CD4-positive, alpha-beta T cell (primary cell): ENCODE measurements at regions not wholly inside any gene's neighbourhood (a gene's known extent, or its start where the extent isn't known, plus 50 kb on each side); places are given as distances from the start of the nearest gene placed in this dataset.

Source experiments
- ATAC-seq: fragments of 200-7000 bp; cut with Tn5 transposase; one replicate; pipeline ENCODE4 v1.10.0; 2022; ENCODE audit warnings: mild to moderate bottlenecking; ENCODE audit not compliant: poor library complexity
- CTCF ChIA-PET: fragments of 350-600 bp; sonication (Branson Sonifier 250); formaldehyde crosslinking; loops from one replicate; lab custom pipeline; 2021; ENCODE audit warnings: antibody characterized with exemption, inconsistent platforms; lab: Charles Lee
- POLR2A ChIA-PET: fragments of 350-600 bp; sonication (Branson Sonifier 250); formaldehyde crosslinking; loops from one replicate; lab custom pipeline; 2021; ENCODE audit warnings: antibody characterized with exemption, inconsistent platforms; lab: Charles Lee
- DNase-seq, 14 experiments: peaks; one replicate each; pipeline ENCODE4 v3.0.0-alpha.2; 2013 to 2020; ENCODE audit warnings: mixed read lengths in 2 of 14
- H3K27ac ChIP-seq, 2 donors: one replicate each; pipeline versions ENCODE4 v1.5.1 to v1.7.0; 2013; ENCODE audit warnings: low read length in 2 of 2, low read depth in 1 of 2, mild to moderate bottlenecking in 1 of 2
- H3K27me3 ChIP-seq, 2 experiments: 1 replicate in 1 of 2; 2 replicates in 1 of 2; pipeline versions ENCODE4 v1.6.1 to v1.7.0; 2013; ENCODE audit warnings: low read length in 2 of 2, control low read depth in 1 of 2, mild to moderate bottlenecking in 1 of 2, moderate library complexity in 1 of 2; ENCODE audit not compliant: insufficient read depth in 2 of 2, control insufficient read depth in 1 of 2
- H3K36me3 ChIP-seq: one replicate; pipeline ENCODE4 v1.6.1; 2013; ENCODE audit warnings: low read length, control low read depth; ENCODE audit not compliant: insufficient read depth
- H3K4me1 ChIP-seq: one replicate; pipeline ENCODE4 v1.6.1; 2013; ENCODE audit warnings: low read length, control low read depth; ENCODE audit not compliant: insufficient read depth
- H3K4me3 ChIP-seq: one replicate; pipeline ENCODE4 v1.5.1; 2013; ENCODE audit warnings: mild to moderate bottlenecking, low read length, moderate library complexity
- H3K9me3 ChIP-seq, 2 experiments: 1 replicate in 1 of 2; 2 replicates in 1 of 2; pipeline versions ENCODE4 v1.6.1 to v1.7.0; 2013; ENCODE audit warnings: low read length in 2 of 2, mild to moderate bottlenecking in 2 of 2, control low read depth in 1 of 2, moderate library complexity in 1 of 2; ENCODE audit not compliant: control insufficient read depth in 1 of 2, insufficient read depth in 1 of 2
- H3K27ac Mint-ChIP-seq: one replicate; pipeline ENCODE4 v1.8.0; 2020; ENCODE audit warnings: mixed read lengths
- H3K27me3 Mint-ChIP-seq: one replicate; pipeline ENCODE4 v1.8.0; 2021; ENCODE audit warnings: mixed read lengths
- H3K36me3 Mint-ChIP-seq: one replicate; pipeline ENCODE4 v1.8.0; 2021; ENCODE audit warnings: low read depth, mixed read lengths
- H3K4me1 Mint-ChIP-seq: one replicate; pipeline ENCODE4 v1.8.0; 2021; ENCODE audit warnings: low read depth, mixed read lengths
- H3K4me3 Mint-ChIP-seq: one replicate; pipeline ENCODE4 v1.8.0; 2020; ENCODE audit warnings: mild to moderate bottlenecking, mixed read lengths
- H3K9me3 Mint-ChIP-seq: one replicate; pipeline ENCODE4 v1.8.0; 2020; ENCODE audit warnings: mixed read lengths
- intact Hi-C, 2 experiments: fragments of 100-400 bp; cut with DNase I in 1 of 2; cut with micrococcal nuclease in 1 of 2; formaldehyde crosslinking; loops; one replicate each; pipeline versions ENCODE4 v1.15.1 to v1.9.0; 2023 to 2025; cut with DNase I, micrococcal nuclease
- TF ChIP-seq, protein P1 (sequence below): fragments of 200-600 bp; IDR thresholded peaks from one replicate; pipeline ENCODE4 v1.8.0; 2022; ENCODE audit warnings: antibody characterized with exemption, mild to moderate bottlenecking

- peaks cover 4% of the 10 kb centered on the region for H3K9me3 Mint-ChIP-seq
- H3K4me3 Mint-ChIP-seq = no peak overlapping the region
- TF ChIP-seq, protein P1, sequence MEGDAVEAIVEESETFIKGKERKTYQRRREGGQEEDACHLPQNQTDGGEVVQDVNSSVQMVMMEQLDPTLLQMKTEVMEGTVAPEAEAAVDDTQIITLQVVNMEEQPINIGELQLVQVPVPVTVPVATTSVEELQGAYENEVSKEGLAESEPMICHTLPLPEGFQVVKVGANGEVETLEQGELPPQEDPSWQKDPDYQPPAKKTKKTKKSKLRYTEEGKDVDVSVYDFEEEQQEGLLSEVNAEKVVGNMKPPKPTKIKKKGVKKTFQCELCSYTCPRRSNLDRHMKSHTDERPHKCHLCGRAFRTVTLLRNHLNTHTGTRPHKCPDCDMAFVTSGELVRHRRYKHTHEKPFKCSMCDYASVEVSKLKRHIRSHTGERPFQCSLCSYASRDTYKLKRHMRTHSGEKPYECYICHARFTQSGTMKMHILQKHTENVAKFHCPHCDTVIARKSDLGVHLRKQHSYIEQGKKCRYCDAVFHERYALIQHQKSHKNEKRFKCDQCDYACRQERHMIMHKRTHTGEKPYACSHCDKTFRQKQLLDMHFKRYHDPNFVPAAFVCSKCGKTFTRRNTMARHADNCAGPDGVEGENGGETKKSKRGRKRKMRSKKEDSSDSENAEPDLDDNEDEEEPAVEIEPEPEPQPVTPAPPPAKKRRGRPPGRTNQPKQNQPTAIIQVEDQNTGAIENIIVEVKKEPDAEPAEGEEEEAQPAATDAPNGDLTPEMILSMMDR = no peak
- CTCF ChIA-PET = no interaction called here
- intact Hi-C loops = no loop called here
- H3K4me3 ChIP-seq = no peak overlapping the region
- no peaks in the 10 kb centered on the region for H3K4me1 ChIP-seq
- H3K36me3 ChIP-seq = no peaks in the 10 kb centered on the region
- no peaks in the 10 kb centered on the region for H3K9me3 ChIP-seq
- H3K27ac ChIP-seq = no peak overlapping the region
- H3K4me1 Mint-ChIP-seq = no peaks in the 10 kb centered on the region
- H3K27me3 Mint-ChIP-seq = no peaks in the 10 kb centered on the region
- H3K27me3 ChIP-seq = no peaks in the 10 kb centered on the region
- ATAC-seq (no peak), DNase-seq (no peak)
- POLR2A ChIA-PET = no interaction called here
- H3K27ac Mint-ChIP-seq = no peak overlapping the region
- no peaks in the 10 kb centered on the region for H3K36me3 Mint-ChIP-seq
These were observed 904.5 kb upstream of the EPHA7 start for GRCh38 chr6:94323853-94324252.

GRCh38 chr6:94300424-94301144, 881.2 kb upstream of the EPHA7 start:
- Mint-ChIP-seq H3K27ac (no peak overlapping the region), H3K9me3 (peaks cover 7% of the 10 kb centered on the region), H3K36me3 (no peaks in the 10 kb centered on the region), H3K4me1 (no peaks in the 10 kb centered on the region), H3K4me3 (no peak overlapping the region), H3K27me3 (no peaks in the 10 kb centered on the region)
- TF ChIP-seq, protein P1 = no peak
- ChIA-PET CTCF (no interaction called here), POLR2A (no interaction called here)
- H3K9me3 ChIP-seq = no peaks in the 10 kb centered on the region
- H3K27ac ChIP-seq = no peak overlapping the region
- DNase-seq = no peak
- H3K4me1 ChIP-seq = no peaks in the 10 kb centered on the region
- intact Hi-C loops = no loop called here
- H3K27me3 ChIP-seq = no peaks in the 10 kb centered on the region
- ATAC-seq = no peak
- no peak overlapping the region for H3K4me3 ChIP-seq
- no peaks in the 10 kb centered on the region for H3K36me3 ChIP-seq

DNA sequence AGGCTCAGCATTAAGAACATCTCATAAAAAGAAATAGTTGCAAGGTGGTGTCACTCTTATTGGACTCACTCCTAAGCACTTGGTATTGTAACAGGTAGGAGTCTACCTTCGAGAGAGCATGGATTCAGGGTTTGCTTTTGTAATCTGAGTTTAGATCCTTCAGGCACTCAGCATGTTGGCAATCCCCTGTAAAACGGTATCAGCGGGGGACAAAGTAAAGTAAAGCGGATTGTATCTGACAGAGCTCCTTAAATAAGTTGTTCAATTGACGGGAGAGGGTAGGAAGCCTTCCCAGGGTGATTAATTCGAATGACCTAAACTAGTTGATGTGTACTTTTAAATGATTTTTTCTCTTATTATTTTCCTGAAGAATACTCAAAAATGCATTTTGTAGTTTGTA, 869.8 kb upstream of the EPHA7 start:
- Mint-ChIP-seq H3K27ac (no peak overlapping the region), H3K36me3 (no peaks in the 10 kb centered on the region), H3K4me3 (no peak overlapping the region), H3K4me1 (no peaks in the 10 kb centered on the region), H3K27me3 (no peaks in the 10 kb centered on the region), H3K9me3 (peaks cover 5% of the 10 kb centered on the region)
- no peaks in the 10 kb centered on the region for H3K9me3 ChIP-seq
- ATAC-seq (no peak), DNase-seq (no peak)
- no peak overlapping the region for H3K27ac ChIP-seq
- no peaks in the 10 kb centered on the region for H3K36me3 ChIP-seq
- no peaks in the 10 kb centered on the region for H3K4me1 ChIP-seq
- TF ChIP-seq, protein P1 = no peak
- no peaks in the 10 kb centered on the region for H3K27me3 ChIP-seq
- POLR2A ChIA-PET = no interaction called here
- intact Hi-C loops = no loop called here
- CTCF ChIA-PET = no interaction called here
- no peak overlapping the region for H3K4me3 ChIP-seq
